ENCODE measurements at regions not wholly inside any gene's neighbourhood (a gene's known extent, or its start where the extent isn't known, plus 50 kb on each side); places are given as distances from the start of the nearest gene placed in this dataset.

GRCh38 chr2:180819106-180819505 lies 161.3 kb upstream of the UBE2E3 start:
- no peak for TF ChIP-seq POLR2A (IDR thresholded peaks at IDR 0.05)
- TF ChIP-seq CTCF (IDR thresholded peaks at IDR 0.05), result no peak
